ENCODE measurements at regions not wholly inside any gene's neighbourhood (a gene's known extent, or its start where the extent isn't known, plus 50 kb on each side); places are given as distances from the start of the nearest gene placed in this dataset.

DNA sequence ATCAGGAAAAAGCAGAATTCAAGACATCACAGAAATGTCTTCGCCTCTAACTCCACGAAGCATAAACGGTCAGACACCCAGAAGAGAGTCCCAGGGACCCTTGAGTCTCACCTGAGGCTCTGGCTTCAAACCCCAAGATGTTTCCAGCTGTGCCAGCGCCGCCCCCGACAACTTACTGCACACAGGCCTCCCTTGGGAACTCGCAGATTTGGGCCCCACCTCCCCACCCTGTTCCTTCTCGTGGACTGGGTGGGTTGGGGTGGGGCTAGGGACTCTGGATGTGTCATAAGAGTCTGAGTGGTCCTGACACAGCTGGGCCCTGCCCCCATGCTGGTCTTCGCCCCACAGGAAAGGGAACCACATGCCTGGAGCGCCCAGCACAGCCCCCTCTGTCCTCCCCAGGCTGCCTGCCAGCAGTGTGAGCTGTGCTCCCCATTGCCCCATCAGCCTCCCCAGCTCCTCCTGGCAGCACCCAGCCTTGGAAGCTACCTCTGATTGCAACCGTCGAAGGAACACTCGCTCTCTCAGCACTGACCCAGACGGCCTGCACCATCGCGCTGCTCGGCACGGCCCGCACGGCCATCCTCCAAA, 147.5 kb downstream of the CRYBB2 start:
- no peak for DNase-seq (ENCODE audit: low read depth)

GRCh38 chr22:25367756-25368155, 148.3 kb downstream of the CRYBB2 start:
- DNase-seq (ENCODE audit: low read depth), result no peak

- DNase-seq (ENCODE audit: low read depth), result no peak
These were observed 148.8 kb downstream of the CRYBB2 start for GRCh38 chr22:25368271-25368670.

GRCh38 chr22:25369041-25369440, 149.6 kb downstream of the CRYBB2 start:
- DNase-seq (ENCODE audit: low read depth), result no peak

DNA sequence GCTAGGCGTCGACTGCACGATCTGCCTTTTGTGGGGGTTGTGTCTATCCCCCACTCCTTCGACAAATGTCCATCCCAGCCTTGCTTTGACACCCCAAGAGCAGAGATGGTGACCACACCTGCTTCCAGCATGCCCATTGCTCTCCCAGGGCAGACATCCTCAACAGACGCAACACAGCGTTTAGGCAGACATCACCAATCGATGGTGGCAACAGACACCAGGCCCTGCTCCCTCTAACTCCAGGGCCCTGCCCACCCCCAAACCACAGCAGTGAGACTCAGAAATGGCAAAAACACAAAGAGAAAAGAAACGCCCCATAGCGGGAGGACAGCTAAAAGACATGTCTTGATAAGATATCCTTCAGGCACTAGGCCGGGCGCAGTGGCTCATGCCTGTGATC, 150.9 kb downstream of the CRYBB2 start:
- no peak for DNase-seq (ENCODE audit: low read depth)

GRCh38 chr22:25372000-25372595, 152.7 kb downstream of the CRYBB2 start:
- no peak for DNase-seq (ENCODE audit: low read depth)

DNA sequence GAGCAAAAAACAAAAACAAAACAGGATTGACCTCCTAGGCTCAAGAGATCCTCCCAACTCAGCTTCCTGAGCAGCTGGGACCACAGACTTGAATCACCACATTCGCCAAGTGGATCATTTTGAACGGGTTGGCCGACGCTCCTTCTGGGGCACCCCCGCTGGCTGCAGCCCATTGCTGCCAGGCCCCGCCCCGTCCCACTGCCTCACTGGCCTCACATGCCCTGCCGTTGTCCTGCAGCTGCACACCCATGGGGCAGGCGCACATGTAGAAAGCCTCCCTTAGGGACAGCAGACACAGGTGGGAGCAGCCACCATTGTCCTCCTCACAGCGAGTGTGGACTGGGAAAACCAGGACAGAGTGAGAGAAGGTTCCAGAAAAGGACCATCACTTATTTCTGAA, 154.5 kb downstream of the CRYBB2 start:
- no peak for DNase-seq (ENCODE audit: low read depth)

- no peak for DNase-seq (ENCODE audit: low read depth)
These were observed 155.4 kb downstream of the CRYBB2 start for GRCh38 chr22:25374869-25375268.

GRCh38 chr22:25375683-25376082, 156.2 kb downstream of the CRYBB2 start:
- no peak for DNase-seq (ENCODE audit: low read depth)

DNA sequence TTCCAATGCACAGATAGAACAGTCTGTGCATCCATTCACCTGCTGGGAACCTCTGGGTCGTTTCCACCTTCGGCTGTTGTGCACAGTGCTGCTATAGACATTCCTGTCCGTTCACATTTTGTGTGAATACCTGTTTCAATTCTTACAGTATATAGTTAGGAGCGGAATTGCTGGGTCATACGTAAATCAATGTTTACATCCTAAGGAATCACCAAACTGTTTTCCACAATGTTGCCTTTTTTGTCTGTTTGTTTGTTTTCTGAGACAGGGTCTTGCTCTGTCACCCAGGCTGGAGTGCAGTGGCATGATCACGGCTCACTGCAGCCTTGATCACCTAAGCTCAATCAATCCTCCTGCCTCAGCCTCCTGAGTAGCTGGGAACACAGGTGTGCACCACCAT, 158.3 kb downstream of the CRYBB2 start:
- no peak for DNase-seq (ENCODE audit: low read depth)

DNA sequence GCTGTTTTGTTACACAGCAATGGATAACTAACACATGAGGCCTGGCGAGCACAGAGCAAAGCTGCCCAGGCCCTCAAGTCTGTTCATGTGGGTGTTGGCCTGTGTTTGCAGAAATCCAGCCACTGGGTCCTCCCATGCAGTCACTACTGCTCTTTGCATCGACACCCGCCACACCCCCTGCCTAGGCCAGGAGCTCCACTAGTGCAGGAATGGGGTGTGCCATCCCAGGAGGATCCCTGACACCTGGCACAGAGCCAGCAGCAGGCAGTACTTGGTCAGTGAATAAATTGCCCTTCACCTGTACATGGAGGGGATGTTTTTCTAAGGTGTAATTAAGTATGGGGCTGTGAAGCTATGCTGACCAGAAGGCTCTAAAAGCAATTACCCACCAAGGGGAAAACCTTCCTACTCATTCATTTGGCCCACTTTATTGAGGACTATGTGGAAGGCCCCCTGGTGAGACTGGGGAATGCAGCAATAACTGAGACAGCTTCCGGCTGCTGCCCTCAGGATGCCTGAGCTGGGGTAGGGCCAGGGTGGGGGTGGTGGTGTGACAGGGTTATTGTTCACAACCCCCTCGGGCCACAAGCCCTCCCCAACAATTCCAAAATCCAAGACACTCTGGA, 160.8 kb downstream of the CRYBB2 start:
- DNase-seq (ENCODE audit: low read depth), result no peak

GRCh38 chr22:25382762-25383161, 163.3 kb downstream of the CRYBB2 start:
- no peak for DNase-seq (ENCODE audit: low read depth)

GRCh38 chr22:25383278-25383820, 163.9 kb downstream of the CRYBB2 start:
- no peak for DNase-seq (ENCODE audit: low read depth)

- no peak for DNase-seq (ENCODE audit: low read depth)
These were observed 164.5 kb downstream of the CRYBB2 start for GRCh38 chr22:25383892-25384291.

DNA sequence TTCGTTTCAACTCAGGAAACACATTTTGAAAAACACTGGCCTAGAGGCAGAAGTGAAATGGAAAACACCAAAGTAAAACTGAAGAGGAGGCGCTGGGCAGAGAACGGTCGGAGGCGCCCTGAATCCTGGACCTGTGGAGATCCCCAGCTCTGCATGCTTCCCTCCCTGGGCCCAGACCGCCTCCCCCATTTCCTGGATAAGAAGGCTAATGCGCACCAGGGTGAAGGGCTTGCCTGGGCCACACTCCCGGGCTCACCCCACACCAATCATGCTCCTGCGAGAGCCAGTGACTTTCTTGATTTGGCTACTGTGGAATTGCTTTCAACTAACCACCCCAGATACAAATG, 167.1 kb downstream of the CRYBB2 start:
- DNase-seq (ENCODE audit: low read depth), result no peak

DNA sequence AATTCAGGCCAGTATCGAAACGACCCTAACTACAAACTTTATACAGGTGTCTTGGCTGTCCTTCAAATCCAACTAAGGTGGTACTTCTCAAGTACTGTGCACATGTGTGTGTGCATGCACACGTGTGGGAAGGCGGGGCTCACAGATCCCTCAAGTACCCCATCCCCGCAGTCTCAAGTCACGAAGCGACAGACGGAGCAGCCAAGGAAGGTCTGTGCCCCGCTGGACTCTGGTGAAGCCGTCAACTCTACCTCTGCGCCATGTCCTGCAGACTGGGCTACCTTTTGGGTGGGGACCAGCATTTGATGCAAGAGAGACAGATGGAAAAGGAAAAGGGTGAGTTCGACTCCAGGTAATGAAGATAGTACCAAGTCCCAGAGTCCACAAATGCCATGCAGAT, 169.0 kb downstream of the CRYBB2 start:
- DNase-seq (ENCODE audit: low read depth), result no peak

- no peak for DNase-seq (ENCODE audit: low read depth)
These were observed 169.6 kb downstream of the CRYBB2 start for GRCh38 chr22:25388866-25389540.

GRCh38 chr22:25389541-25389919, 170.1 kb downstream of the CRYBB2 start:
- DNase-seq (ENCODE audit: low read depth), result no peak

- no peak for DNase-seq (ENCODE audit: low read depth)
These were observed 171.1 kb downstream of the CRYBB2 start for GRCh38 chr22:25390297-25391240.

GRCh38 chr22:25392584-25392983, 171.9 kb upstream of the GRK3 start:
- no peak for DNase-seq (ENCODE audit: low read depth)

GRCh38 chr22:25393121-25393805, 171.2 kb upstream of the GRK3 start:
- DNase-seq (ENCODE audit: low read depth), result no peak

Data from activated T-helper 1 cell treated with Interleukin-2 at 50 U/mL for 16 hours (primary cell).